SK-N-MC (cell line): ENCODE measurements at regions not wholly inside any gene's neighbourhood (a gene's known extent, or its start where the extent isn't known, plus 50 kb on each side); places are given as distances from the start of the nearest gene placed in this dataset.

Source experiments
- DNase-seq: peaks from one replicate; pipeline ENCODE4 v3.0.0-alpha.2; 2011; ENCODE audit warnings: low read depth, low spot score
- H3K27ac ChIP-seq: fragments of 200-600 bp; sonication (generic); 2 replicates; pipeline ENCODE4 v1.5.1; 2016; ENCODE audit warnings: mixed run types
- H3K36me3 ChIP-seq: fragments of 200-600 bp; sonication (generic); 2 replicates; pipeline ENCODE4 v1.6.1; 2017; ENCODE audit warnings: antibody characterized with exemption, low read length, mixed read lengths; ENCODE audit not compliant: insufficient read depth
- H3K4me3 ChIP-seq: fragments of 200-600 bp; sonication (generic); 2 replicates; pipeline ENCODE4 v1.5.1; 2016
- H3K9ac ChIP-seq: fragments of 200-600 bp; sonication (generic); 2 replicates; pipeline ENCODE4 v1.8.0; 2017; ENCODE audit warnings: mixed run types, mixed read lengths; ENCODE audit not compliant: insufficient read length
- H3K9me3 ChIP-seq: fragments of 200-600 bp; sonication (generic); 2 replicates; pipeline ENCODE4 v1.6.1; 2017; ENCODE audit warnings: low read depth, mild to moderate bottlenecking, antibody characterized with exemption, low read length, moderate library complexity, mixed read lengths
- EZH2 ChIP-seq: fragments of 200-600 bp; sonication (generic); IDR thresholded peaks from one replicate; pipeline ENCODE4 v1.6.1; 2017; ENCODE audit warnings: antibody characterized with exemption
- FOXP2 ChIP-seq: optimal IDR thresholded peaks from 2 replicates; pipeline ENCODE3; 2011; ENCODE audit warnings: mild to moderate bottlenecking, moderate library complexity; ENCODE audit not compliant: insufficient read depth; ENCODE audit errors: extremely low read length, control extremely low read depth
- POLR2AphosphoS5 ChIP-seq: IDR thresholded peaks from 2 replicates; pipeline ENCODE4 v1.6.1; 2012; ENCODE audit warnings: mild to moderate bottlenecking, low read depth, low read length, borderline replicate concordance

- no peaks in the 10 kb centered on the region for H3K9me3 ChIP-seq
- H3K27ac ChIP-seq: no peak overlapping the region
- DNase-seq: no peak
- no peak overlapping the region for H3K9ac ChIP-seq
- no peak overlapping the region for H3K4me3 ChIP-seq
- TF ChIP-seq FOXP2 (no peak), POLR2AphosphoS5 (no peak), EZH2 (no peak)
- H3K36me3 ChIP-seq: no peaks in the 10 kb centered on the region
These were observed 199.1 kb upstream of the PRKCQ start for GRCh38 chr10:6778992-6779701.

DNA sequence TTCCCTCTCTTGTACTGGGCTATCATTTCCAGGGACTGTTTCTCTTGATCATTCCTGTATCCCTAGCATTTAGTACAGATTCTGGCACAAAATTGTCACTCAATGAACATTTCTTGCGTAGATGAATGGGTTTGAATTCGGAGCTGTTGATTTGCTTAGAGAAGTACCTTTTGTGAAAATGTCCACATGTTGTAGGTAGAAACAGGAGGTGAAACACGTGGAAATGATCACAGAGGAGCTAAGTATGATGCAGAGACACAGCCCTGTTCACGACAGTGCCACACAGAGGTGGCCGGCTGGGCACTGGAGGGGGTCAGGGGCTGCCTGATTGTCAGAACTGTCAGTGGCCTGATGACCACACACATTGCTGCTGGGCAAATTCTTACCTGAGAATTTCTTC is 196.1 kb upstream of the PRKCQ start:
- TF ChIP-seq FOXP2: no peak
- TF ChIP-seq EZH2: no peak
- TF ChIP-seq POLR2AphosphoS5: no peak
- no peaks in the 10 kb centered on the region for H3K9me3 ChIP-seq
- no peak overlapping the region for H3K4me3 ChIP-seq
- H3K36me3 ChIP-seq: no peaks in the 10 kb centered on the region
- no peak overlapping the region for H3K27ac ChIP-seq
- H3K9ac ChIP-seq: no peak overlapping the region
- DNase-seq: no peak

DNA sequence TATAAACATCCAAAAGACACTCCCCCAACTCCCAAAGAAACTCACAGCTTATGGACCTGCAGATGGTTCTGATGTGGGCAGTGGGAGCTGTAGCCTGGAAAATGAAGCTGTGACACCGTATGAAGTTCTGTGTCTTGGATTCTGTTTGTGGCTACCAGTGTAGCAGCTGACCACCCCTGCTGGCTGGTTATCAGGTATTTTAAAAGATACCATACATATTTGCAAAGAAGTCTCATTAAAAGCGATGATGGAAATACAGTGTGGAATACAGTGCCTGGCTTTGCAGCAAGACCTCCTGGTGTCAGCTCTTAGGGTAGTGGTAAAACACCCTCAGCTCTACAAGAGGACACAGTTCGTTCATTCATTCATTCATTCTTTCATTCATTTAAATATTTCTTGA is 194.3 kb upstream of the PRKCQ start:
- Histone ChIP-seq H3K36me3 (no peaks in the 10 kb centered on the region), H3K27ac (no peak overlapping the region), H3K9ac (no peak overlapping the region), H3K9me3 (no peaks in the 10 kb centered on the region), H3K4me3 (no peak overlapping the region)
- DNase-seq: no peak
- TF ChIP-seq POLR2AphosphoS5 (no peak), EZH2 (no peak), FOXP2 (no peak)

DNA sequence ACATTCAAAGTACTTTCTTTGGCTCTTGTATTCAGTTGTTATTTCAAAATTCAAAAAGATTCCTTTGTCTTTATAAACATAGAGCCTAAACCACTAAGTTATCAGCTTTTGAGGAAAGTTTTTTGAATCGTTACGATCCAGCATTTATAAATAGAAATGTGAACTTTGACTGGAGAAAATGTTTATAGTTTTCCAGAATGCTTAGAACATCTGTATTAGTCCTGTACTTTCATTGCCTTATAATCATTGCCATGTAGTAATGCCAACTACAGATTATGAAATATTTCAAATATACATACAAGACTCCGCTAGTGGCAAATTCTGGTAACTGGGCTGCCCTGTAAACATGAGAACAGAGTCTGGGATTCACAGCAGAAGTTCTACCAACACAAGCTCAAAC is 191.3 kb upstream of the PRKCQ start:
- TF ChIP-seq POLR2AphosphoS5: no peak
- TF ChIP-seq FOXP2: no peak
- TF ChIP-seq EZH2: no peak

GRCh38 chr10:6770846-6771245 is 190.8 kb upstream of the PRKCQ start:
- no peak overlapping the region for H3K4me3 ChIP-seq
- no peak overlapping the region for H3K9ac ChIP-seq
- no peak overlapping the region for H3K27ac ChIP-seq
- H3K9me3 ChIP-seq: no peaks in the 10 kb centered on the region
- no peak for DNase-seq
- TF ChIP-seq POLR2AphosphoS5 (no peak), FOXP2 (no peak), EZH2 (no peak)
- H3K36me3 ChIP-seq: no peaks in the 10 kb centered on the region

More for the DNA sequence above, 191.3 kb upstream of the PRKCQ start:
- Histone ChIP-seq H3K9ac (no peak overlapping the region), H3K27ac (no peak overlapping the region), H3K9me3 (no peaks in the 10 kb centered on the region), H3K36me3 (no peaks in the 10 kb centered on the region), H3K4me3 (no peak overlapping the region)
- no peak for DNase-seq

GRCh38 chr10:6769704-6770417 is 189.8 kb upstream of the PRKCQ start:
- H3K27ac ChIP-seq: no peak overlapping the region
- H3K36me3 ChIP-seq: no peaks in the 10 kb centered on the region
- no peak overlapping the region for H3K4me3 ChIP-seq
- H3K9ac ChIP-seq: no peak overlapping the region
- DNase-seq: no peak
- TF ChIP-seq FOXP2 (no peak), EZH2 (no peak), POLR2AphosphoS5 (no peak)
- H3K9me3 ChIP-seq: no peaks in the 10 kb centered on the region

DNA sequence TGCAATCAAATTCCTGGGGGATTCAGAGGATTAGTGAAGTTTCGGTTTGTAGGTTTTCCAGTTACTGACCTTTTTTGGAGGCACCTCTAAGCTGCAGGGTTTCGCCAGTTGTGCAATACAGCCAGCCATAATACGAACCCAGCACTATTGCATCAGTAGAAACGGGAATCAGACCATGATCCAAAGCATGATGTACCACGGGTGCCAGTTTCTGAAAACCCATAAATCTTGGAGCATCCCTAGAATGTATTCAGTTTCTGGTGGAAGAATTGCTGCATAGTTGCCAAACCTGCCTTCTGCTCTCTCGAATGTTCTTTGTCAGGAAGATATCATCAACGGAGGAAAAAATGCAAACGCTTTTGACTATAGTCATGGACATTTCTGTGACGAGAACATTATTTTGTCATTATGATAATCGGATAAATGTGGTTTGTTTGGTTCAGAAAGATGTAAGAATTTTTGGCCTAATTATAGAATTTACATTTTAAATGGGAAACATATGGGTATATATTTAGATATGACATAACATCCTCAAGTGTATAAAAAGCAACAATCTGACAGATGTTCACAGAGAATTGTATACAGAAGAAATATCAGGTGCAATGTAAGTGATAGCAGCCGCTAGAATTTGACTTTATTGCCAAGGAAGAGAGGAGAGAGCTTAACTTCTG is 186.2 kb upstream of the PRKCQ start:
- Histone ChIP-seq H3K9me3 (no peaks in the 10 kb centered on the region), H3K9ac (no peak overlapping the region), H3K36me3 (no peaks in the 10 kb centered on the region), H3K4me3 (no peak overlapping the region), H3K27ac (no peak overlapping the region)
- DNase-seq: no peak
- TF ChIP-seq EZH2: no peak
- TF ChIP-seq POLR2AphosphoS5: no peak
- TF ChIP-seq FOXP2: no peak

DNA sequence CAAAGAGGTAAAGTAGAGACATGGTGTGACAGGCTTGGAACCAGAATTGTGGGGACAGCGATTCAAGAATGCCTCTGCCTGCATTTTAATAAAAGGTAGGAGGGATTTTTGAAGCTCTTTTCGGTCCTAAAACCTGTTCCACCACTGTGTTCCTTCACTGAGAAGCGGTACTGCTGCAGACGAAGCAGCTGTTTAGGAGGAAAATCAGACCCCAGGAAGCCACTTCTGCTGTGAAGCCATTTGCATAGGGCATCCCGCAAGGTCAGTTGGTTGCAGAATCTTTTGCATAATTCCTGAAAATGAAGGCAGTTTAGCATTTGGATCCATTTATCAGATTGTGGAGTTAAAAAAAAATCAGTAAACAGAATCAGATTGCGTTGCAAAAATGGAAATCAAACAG is 183.3 kb upstream of the PRKCQ start:
- H3K9ac ChIP-seq: no peak overlapping the region
- H3K27ac ChIP-seq: no peak overlapping the region
- H3K4me3 ChIP-seq: no peak overlapping the region
- H3K36me3 ChIP-seq: no peaks in the 10 kb centered on the region
- no peaks in the 10 kb centered on the region for H3K9me3 ChIP-seq
- TF ChIP-seq POLR2AphosphoS5 (no peak), EZH2 (no peak), FOXP2 (no peak)
- DNase-seq: no peak

DNA sequence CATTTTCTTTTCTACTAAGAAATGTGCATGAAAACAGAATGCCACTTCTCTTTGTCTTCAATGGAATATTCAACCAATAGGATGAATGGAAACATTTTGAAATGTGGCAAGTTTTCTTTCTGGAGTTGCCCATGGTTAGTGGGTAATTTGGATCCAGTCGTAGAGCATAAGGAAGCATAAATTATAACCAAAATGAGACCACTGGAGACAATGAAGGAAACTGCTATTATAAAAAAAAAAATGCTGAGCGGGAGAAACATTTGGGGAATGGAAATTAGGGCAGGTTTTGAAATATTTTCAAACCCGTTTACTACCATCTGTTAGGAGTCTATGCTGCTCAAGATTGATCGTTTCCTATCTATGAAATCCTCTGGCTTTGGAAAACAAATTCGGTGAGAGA is 182.9 kb upstream of the PRKCQ start:
- Histone ChIP-seq H3K36me3 (no peaks in the 10 kb centered on the region), H3K27ac (no peak overlapping the region), H3K9me3 (no peaks in the 10 kb centered on the region), H3K4me3 (no peak overlapping the region), H3K9ac (no peak overlapping the region)
- DNase-seq: no peak
- TF ChIP-seq EZH2: no peak
- TF ChIP-seq FOXP2: no peak
- TF ChIP-seq POLR2AphosphoS5: no peak
